Neural progenitor cell (in vitro differentiated cells): ENCODE measurements at regions not wholly inside any gene's neighbourhood (a gene's known extent, or its start where the extent isn't known, plus 50 kb on each side); places are given as distances from the start of the nearest gene placed in this dataset.

ENCODE experiments used
- EZH2 ChIP-seq: fragments of 200-600 bp; sonication (generic); IDR thresholded peaks from 2 replicates; pipeline ENCODE4 v1.6.1; 2017; ENCODE audit warnings: antibody characterized with exemption, mild to moderate bottlenecking, moderate library complexity
- TF ChIP-seq, protein P1 (sequence below): fragments of 200-600 bp; sonication (generic); IDR thresholded peaks from 2 replicates; pipeline ENCODE4 v1.5.1; 2017; ENCODE audit warnings: antibody characterized with exemption, mild to moderate bottlenecking

DNA sequence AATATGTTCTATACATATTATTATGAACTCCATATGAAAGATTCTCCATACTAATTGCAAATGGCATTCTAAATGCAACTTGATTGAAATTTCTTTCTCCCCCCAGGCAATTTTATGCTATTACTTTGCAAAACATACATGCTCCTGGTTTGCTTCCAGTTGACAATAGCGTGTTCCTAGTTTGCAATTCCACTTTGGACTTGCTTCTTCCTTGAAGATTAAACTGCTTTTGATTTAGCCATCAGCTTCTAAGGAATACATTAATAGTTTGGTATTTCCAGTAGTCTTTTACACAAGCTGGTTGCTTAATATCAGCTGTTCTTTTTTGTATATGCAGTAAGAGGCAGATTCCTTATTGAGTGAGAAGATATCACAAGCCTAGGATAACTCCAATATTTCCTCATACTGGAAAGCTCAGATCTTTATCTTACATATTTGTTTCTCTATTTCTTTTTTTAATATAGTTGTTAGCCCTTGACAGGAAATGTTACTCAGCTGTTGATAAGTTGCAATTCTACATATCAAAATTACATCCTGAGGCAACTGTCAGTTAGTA is 1941.7 kb upstream of the LRRTM1 start:
- TF ChIP-seq EZH2, result no peak
- TF ChIP-seq, protein P1, sequence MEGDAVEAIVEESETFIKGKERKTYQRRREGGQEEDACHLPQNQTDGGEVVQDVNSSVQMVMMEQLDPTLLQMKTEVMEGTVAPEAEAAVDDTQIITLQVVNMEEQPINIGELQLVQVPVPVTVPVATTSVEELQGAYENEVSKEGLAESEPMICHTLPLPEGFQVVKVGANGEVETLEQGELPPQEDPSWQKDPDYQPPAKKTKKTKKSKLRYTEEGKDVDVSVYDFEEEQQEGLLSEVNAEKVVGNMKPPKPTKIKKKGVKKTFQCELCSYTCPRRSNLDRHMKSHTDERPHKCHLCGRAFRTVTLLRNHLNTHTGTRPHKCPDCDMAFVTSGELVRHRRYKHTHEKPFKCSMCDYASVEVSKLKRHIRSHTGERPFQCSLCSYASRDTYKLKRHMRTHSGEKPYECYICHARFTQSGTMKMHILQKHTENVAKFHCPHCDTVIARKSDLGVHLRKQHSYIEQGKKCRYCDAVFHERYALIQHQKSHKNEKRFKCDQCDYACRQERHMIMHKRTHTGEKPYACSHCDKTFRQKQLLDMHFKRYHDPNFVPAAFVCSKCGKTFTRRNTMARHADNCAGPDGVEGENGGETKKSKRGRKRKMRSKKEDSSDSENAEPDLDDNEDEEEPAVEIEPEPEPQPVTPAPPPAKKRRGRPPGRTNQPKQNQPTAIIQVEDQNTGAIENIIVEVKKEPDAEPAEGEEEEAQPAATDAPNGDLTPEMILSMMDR, result no peak
